ENCODE measurements at regions not wholly inside any gene's neighbourhood (a gene's known extent, or its start where the extent isn't known, plus 50 kb on each side); places are given as distances from the start of the nearest gene placed in this dataset.

- TF ChIP-seq POLR2AphosphoS5 (IDR thresholded peaks at IDR 0.05), result no peak
- no peak for TF ChIP-seq POLR2A (IDR thresholded peaks at IDR 0.05)
- no peak for TF ChIP-seq CTCF (IDR thresholded peaks at IDR 0.05)
- DNase-seq (ENCODE audit: low spot score in 2 of 2), result no peak
- H3K27ac ChIP-seq, result no peak overlapping the region
- no peaks in the 10 kb centered on the region for H3K9me3 ChIP-seq
- H3K27me3 ChIP-seq, result no peaks in the 10 kb centered on the region
- no peaks in the 10 kb centered on the region for H3K36me3 ChIP-seq
- intact Hi-C loops (cut with DNase I; ENCODE audit: low total_unique reads), result no loop called here
- H3K4me3 ChIP-seq, result no peak overlapping the region
- H3K4me1 ChIP-seq, result no peaks in the 10 kb centered on the region
These were observed 523.2 kb downstream of the MATN1 start for GRCh38 chr1:30200161-30200560.

GRCh38 chr1:30199563-30199962 is 523.8 kb downstream of the MATN1 start:
- TF ChIP-seq POLR2AphosphoS5 (IDR thresholded peaks at IDR 0.05), result no peak
- TF ChIP-seq CTCF (IDR thresholded peaks at IDR 0.05), result no peak
- TF ChIP-seq POLR2A (IDR thresholded peaks at IDR 0.05), result no peak
- Histone ChIP-seq H3K27me3 (no peaks in the 10 kb centered on the region), H3K9me3 (no peaks in the 10 kb centered on the region), H3K36me3 (no peaks in the 10 kb centered on the region), H3K4me1 (no peaks in the 10 kb centered on the region), H3K27ac (no peak overlapping the region), H3K4me3 (no peak overlapping the region)
- intact Hi-C loops (cut with DNase I; ENCODE audit: low total_unique reads), result no loop called here
- no peak for DNase-seq (ENCODE audit: low spot score in 2 of 2)

GRCh38 chr1:30198795-30199403 is 524.5 kb downstream of the MATN1 start:
- Histone ChIP-seq H3K27me3 (no peaks in the 10 kb centered on the region), H3K4me1 (no peaks in the 10 kb centered on the region), H3K36me3 (no peaks in the 10 kb centered on the region), H3K4me3 (no peak overlapping the region), H3K9me3 (no peaks in the 10 kb centered on the region), H3K27ac (no peak overlapping the region)
- DNase-seq (ENCODE audit: low spot score in 2 of 2), result no peak
- TF ChIP-seq CTCF (IDR thresholded peaks at IDR 0.05) (no peak), POLR2A (IDR thresholded peaks at IDR 0.05) (no peak), POLR2AphosphoS5 (IDR thresholded peaks at IDR 0.05) (no peak)
- intact Hi-C loops (cut with DNase I; ENCODE audit: low total_unique reads), result no loop called here

GRCh38 chr1:30198451-30198760 is 525.0 kb downstream of the MATN1 start:
- H3K4me1 ChIP-seq, result no peaks in the 10 kb centered on the region
- no peaks in the 10 kb centered on the region for H3K36me3 ChIP-seq
- no peak for DNase-seq (ENCODE audit: low spot score in 2 of 2)
- intact Hi-C loops (cut with DNase I; ENCODE audit: low total_unique reads), result no loop called here
- TF ChIP-seq POLR2A (IDR thresholded peaks at IDR 0.05) (no peak), CTCF (IDR thresholded peaks at IDR 0.05) (no peak), POLR2AphosphoS5 (IDR thresholded peaks at IDR 0.05) (no peak)
- H3K27me3 ChIP-seq, result no peaks in the 10 kb centered on the region
- H3K9me3 ChIP-seq, result no peaks in the 10 kb centered on the region
- no peak overlapping the region for H3K4me3 ChIP-seq
- no peak overlapping the region for H3K27ac ChIP-seq

GRCh38 chr1:30197639-30198450 is 525.5 kb downstream of the MATN1 start:
- Histone ChIP-seq H3K9me3 (no peaks in the 10 kb centered on the region), H3K4me1 (no peaks in the 10 kb centered on the region), H3K36me3 (no peaks in the 10 kb centered on the region), H3K4me3 (no peak overlapping the region), H3K27ac (no peak overlapping the region), H3K27me3 (no peaks in the 10 kb centered on the region)
- TF ChIP-seq CTCF (IDR thresholded peaks at IDR 0.05), result no peak
- TF ChIP-seq POLR2AphosphoS5 (IDR thresholded peaks at IDR 0.05), result no peak
- no peak for TF ChIP-seq POLR2A (IDR thresholded peaks at IDR 0.05)
- no peak for DNase-seq (ENCODE audit: low spot score in 2 of 2)
- intact Hi-C loops (cut with DNase I; ENCODE audit: low total_unique reads), result no loop called here
